Psoas muscle (tissue), 7 donors: ENCODE measurements at regions not wholly inside any gene's neighbourhood (a gene's known extent, or its start where the extent isn't known, plus 50 kb on each side); places are given as distances from the start of the nearest gene placed in this dataset.

Experiments
- ATAC-seq, 4 donors: fragments of 200-7000 bp; cut with Tn5 transposase; one replicate each; pipeline ENCODE4 v1.9.1; 2020; ENCODE audit warnings: moderate library complexity in 3 of 4, mild to moderate bottlenecking in 2 of 4
- DNase-seq, 2 donors: peaks; one replicate each; pipeline ENCODE4 v3.0.0-alpha.2; 2020
- H3K27ac ChIP-seq: fragments of 200-600 bp; one replicate; pipeline ENCODE4 v1.8.0; 2022
- H3K27me3 ChIP-seq, 3 donors: fragments of 200-600 bp in 1 of 3; one replicate each; pipeline versions ENCODE4 v1.6.1 to v1.8.0; 2013 to 2022; ENCODE audit warnings: low read length in 2 of 3, mild to moderate bottlenecking in 2 of 3, moderate library complexity in 1 of 3; ENCODE audit not compliant: insufficient read depth in 3 of 3
- H3K36me3 ChIP-seq, 2 donors: fragments of 200-600 bp in 1 of 2; one replicate each; pipeline versions ENCODE4 v1.6.1 to v1.8.0; 2013 to 2022; ENCODE audit warnings: low read depth in 1 of 2, mild to moderate bottlenecking in 1 of 2, moderate library complexity in 1 of 2; ENCODE audit not compliant: insufficient read depth in 1 of 2
- H3K4me1 ChIP-seq: fragments of 200-600 bp; one replicate; pipeline ENCODE4 v1.8.0; 2022
- H3K4me3 ChIP-seq: fragments of 200-600 bp; one replicate; pipeline ENCODE4 v1.8.0; 2022; ENCODE audit warnings: mild to moderate bottlenecking
- H3K9me3 ChIP-seq: fragments of 200-600 bp; one replicate; pipeline ENCODE4 v1.8.0; 2022
- CTCF ChIP-seq: fragments of 200-600 bp; IDR thresholded peaks from one replicate; pipeline ENCODE4 v1.8.0; 2022; ENCODE audit warnings: antibody characterized with exemption
- WGBS, 3 donors: extraction: QIAGEN DNeasy Blood & Tissue Kit; methylation state at CpG; one replicate each; pipeline versions ENCODE4 v1.1.6 to v1.1.7; 2013; 5-methylcytosine and 5-hydroxymethylcytosine counted together
- intact Hi-C, 2 donors: fragments of 100-400 bp; cut with DNase I; formaldehyde crosslinking; loops; one replicate each; pipeline versions ENCODE4 v1.11.0 to v1.14.2; 2022
- donor health status: healthy with polysubstance abuse.
- donor health status: DM: no; HTN: no; CAD: no; lungs with moderate emphysema.
- donor health status: Bipolar disorder and iron deficiency.
- donor health status: healthy.
- donor health status: DM: yes; HTN: yes; CAD: no.
- donor health status: DM: no; HTN: no; CAD: no.
- donor health status: DM: yes; HTN: yes; CAD: no.

DNA sequence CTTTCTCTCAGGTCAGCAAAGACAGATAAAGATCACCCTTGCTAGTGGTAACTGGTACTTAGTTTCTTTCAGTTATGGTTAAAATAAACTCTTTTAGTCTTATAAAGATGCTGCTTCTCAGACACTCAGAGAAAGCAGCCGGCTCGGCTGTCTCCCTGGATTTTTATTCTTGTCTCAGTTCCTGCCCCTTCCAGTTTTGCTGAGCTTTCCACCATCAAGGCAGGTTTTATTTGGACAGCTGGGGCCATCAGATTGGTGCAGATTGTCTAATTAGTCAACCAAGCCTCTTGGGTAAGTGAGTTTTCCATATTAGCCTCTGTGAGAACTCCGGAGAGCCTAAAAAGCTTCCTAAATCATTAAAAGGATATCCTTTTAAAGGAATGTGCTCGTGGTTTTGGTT is 130.8 kb upstream of the BMP4 start:
- ATAC-seq, result no peak
- Histone ChIP-seq H3K36me3 (no peaks in the 10 kb centered on the region), H3K27me3 (no peaks in the 10 kb centered on the region), H3K9me3 (no peaks in the 10 kb centered on the region), H3K4me3 (no peak overlapping the region), H3K4me1 (no peaks in the 10 kb centered on the region), H3K27ac (no peak overlapping the region)
- WGBS, 3 donors, result 34 to 45% (median 36%) methylated on average over 4 of the region's 4 CpGs
- intact Hi-C loops, result no loop called here
- DNase-seq, result no peak
- no peak for TF ChIP-seq CTCF

- no peak for ATAC-seq
- no peak overlapping the region for H3K4me3 ChIP-seq
- H3K27me3 ChIP-seq, result no peaks in the 10 kb centered on the region
- no peaks in the 10 kb centered on the region for H3K9me3 ChIP-seq
- intact Hi-C loops, result no loop called here
- no peak for TF ChIP-seq CTCF
- no peaks in the 10 kb centered on the region for H3K36me3 ChIP-seq
- 92 to 95% (median 93%) methylated on average over 3 of the region's 3 CpGs for WGBS, 3 donors
- H3K4me1 ChIP-seq, result no peaks in the 10 kb centered on the region
- no peak for DNase-seq
- H3K27ac ChIP-seq, result no peak overlapping the region
Measured at GRCh38 chr14:54088271-54088670, 131.6 kb upstream of the BMP4 start.

DNA sequence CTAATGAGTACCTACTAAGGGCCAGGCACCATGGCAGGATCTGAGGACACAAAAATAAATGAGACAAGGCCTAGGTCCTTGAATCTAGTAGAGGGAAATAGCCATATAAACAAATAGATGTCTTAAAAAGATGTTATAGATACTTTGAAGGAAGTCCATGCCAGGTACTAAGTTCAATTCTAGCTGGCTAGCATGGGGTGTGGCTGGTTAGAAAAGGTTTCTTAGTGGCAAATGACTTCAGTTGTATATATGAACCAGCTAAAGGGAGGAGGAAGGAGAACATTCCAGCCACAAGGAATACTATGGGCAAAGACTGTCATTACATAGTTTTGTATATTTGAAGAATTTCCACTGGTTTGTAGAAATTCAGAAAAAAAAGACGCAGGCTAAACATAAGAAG is 133.6 kb upstream of the BMP4 start:
- no peak for TF ChIP-seq CTCF
- DNase-seq, result no peak
- WGBS, 3 donors, result 87 to 98% (median 94%) methylated on average over 1 of the region's 1 CpG
- Histone ChIP-seq H3K27me3 (no peaks in the 10 kb centered on the region), H3K4me3 (no peak overlapping the region), H3K27ac (no peak overlapping the region), H3K36me3 (no peaks in the 10 kb centered on the region), H3K4me1 (no peaks in the 10 kb centered on the region), H3K9me3 (no peaks in the 10 kb centered on the region)
- no peak for ATAC-seq
- intact Hi-C loops, result no loop called here

DNA sequence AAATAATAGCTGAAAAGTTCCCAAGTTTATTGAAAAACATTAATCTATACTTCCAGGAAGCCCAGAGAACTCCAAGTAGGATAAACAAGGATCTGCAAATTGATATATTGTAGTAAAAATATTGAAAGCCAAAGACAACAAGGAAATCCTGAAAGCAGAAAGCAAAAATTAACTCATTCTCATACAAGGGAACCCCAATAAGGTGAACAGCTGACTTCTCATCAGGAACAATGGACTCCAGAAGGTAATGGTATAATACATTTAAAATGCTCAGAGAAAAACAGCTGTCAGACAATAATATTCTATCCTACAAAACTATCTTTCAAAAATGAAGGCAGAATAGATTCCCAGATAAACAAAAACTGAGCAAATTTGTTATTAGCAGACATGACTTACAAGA is 138.1 kb upstream of the BMP4 start:
- DNase-seq (no peak), ATAC-seq (no peak)
- TF ChIP-seq CTCF, result no peak
- H3K4me3 ChIP-seq, result no peak overlapping the region
- H3K4me1 ChIP-seq, result no peaks in the 10 kb centered on the region
- H3K27me3 ChIP-seq, result no peaks in the 10 kb centered on the region
- intact Hi-C loops, result no loop called here
- H3K27ac ChIP-seq, result no peak overlapping the region
- H3K36me3 ChIP-seq, result no peaks in the 10 kb centered on the region
- H3K9me3 ChIP-seq, result no peaks in the 10 kb centered on the region

- Histone ChIP-seq H3K4me3 (no peak overlapping the region), H3K27me3 (no peaks in the 10 kb centered on the region), H3K27ac (no peak overlapping the region), H3K4me1 (no peaks in the 10 kb centered on the region), H3K9me3 (no peaks in the 10 kb centered on the region), H3K36me3 (no peaks in the 10 kb centered on the region)
- intact Hi-C loops, result no loop called here
- ATAC-seq (no peak), DNase-seq (no peak)
- no peak for TF ChIP-seq CTCF
- WGBS, 3 donors, result 62 to 68% (median 64%) methylated on average over 2 of the region's 2 CpGs
Measured at GRCh38 chr14:54098536-54098935, 141.9 kb upstream of the BMP4 start.
